Gastrocnemius medialis (tissue), 4 donors: ENCODE measurements at regions not wholly inside any gene's neighbourhood (a gene's known extent, or its start where the extent isn't known, plus 50 kb on each side); places are given as distances from the start of the nearest gene placed in this dataset.
A peak's percentile ranks its signal among the peaks of the same experiment; 100 is the strongest.

Source experiments
- ATAC-seq, 2 donors: fragments of 150-250 bp; one replicate each; pipeline ENCODE4 v1.9.1; 2016
- DNase-seq, 2 donors: peaks; one replicate each; pipeline ENCODE4 v3.0.0-alpha.2; 2019
- H3K27ac ChIP-seq, 4 donors: fragments of 200-600 bp; sonication (generic); 1 replicate in 1 of 4; 2 replicates in 3 of 4; pipeline ENCODE4 v1.5.1; 2016 to 2018; ENCODE audit warnings: mild to moderate bottlenecking in 2 of 4, moderate library complexity in 1 of 4
- H3K27me3 ChIP-seq, 3 donors: fragments of 200-600 bp; sonication (generic) in 2 of 3; 1 replicate in 1 of 3; 2 replicates in 2 of 3; pipeline versions ENCODE4 v1.5.1 to v1.6.0; 2016 to 2019; ENCODE audit warnings: mild to moderate bottlenecking in 1 of 3, moderate library complexity in 1 of 3
- H3K36me3 ChIP-seq, 2 donors: fragments of 200-600 bp; sonication (generic) in 1 of 2; one replicate each; pipeline ENCODE4 v1.5.1; 2017 to 2018
- H3K4me1 ChIP-seq, 2 donors: fragments of 200-600 bp; sonication (generic) in 1 of 2; one replicate each; pipeline ENCODE4 v1.5.1; 2016 to 2017; ENCODE audit warnings: mild to moderate bottlenecking in 2 of 2
- H3K4me3 ChIP-seq, 4 donors: fragments of 200-600 bp; sonication (generic) in 3 of 4; 1 replicate in 1 of 4; 2 replicates in 3 of 4; pipeline ENCODE4 v1.5.1; 2016 to 2019; ENCODE audit warnings: mild to moderate bottlenecking in 2 of 4
- H3K9me3 ChIP-seq, 3 donors: fragments of 200-600 bp; sonication (generic) in 2 of 3; 1 replicate in 1 of 3; 2 replicates in 2 of 3; pipeline ENCODE4 v1.5.1; 2016 to 2019
- CTCF ChIP-seq, 5 experiments: fragments of 450-650 bp in 3 of 5; fragments of 200-600 bp in 2 of 5; sonication (generic) in 2 of 5; IDR thresholded peaks in 4 of 5; conservative IDR thresholded peaks in 1 of 5; 1 replicate in 4 of 5; 2 replicates in 1 of 5; pipeline ENCODE4 v1.5.1; 2016 to 2019; ENCODE audit warnings: antibody characterized with exemption in 5 of 5, mild to moderate bottlenecking in 3 of 5, moderate library complexity in 3 of 5
- POLR2A ChIP-seq, 2 donors: fragments of 450-650 bp; IDR thresholded peaks; one replicate each; pipeline ENCODE4 v1.6.1; 2017; ENCODE audit warnings: antibody characterized with exemption in 2 of 2, mild to moderate bottlenecking in 2 of 2, moderate library complexity in 2 of 2
- in situ Hi-C, 4 donors: fragments of 200-750 bp; cut with MboI; loops; one replicate each; pipeline versions ENCODE4 v1.15.0 to v1.8.0; 2017; ENCODE audit warnings: low sequenced_read_pairs in 4 of 4
- intact Hi-C: fragments of 100-400 bp; cut with DNase I; formaldehyde crosslinking; loops from one replicate; pipeline ENCODE4 v1.15.1; 2023; ENCODE audit warnings: low total_unique reads

- in situ Hi-C loops (loop anchor here (5.0 to 25.0 kb wide), 5 partner anchors 907 to 1568 kb away; no protein-coding TSS in a partner anchor), intact Hi-C loops (loop anchor here (1.0 to 5.0 kb wide), 2 partner anchors 1373 to 1555 kb away; no protein-coding TSS in a partner anchor)
- peaks cover 4 to 16% of the 10 kb centered on the region in 2 donors for H3K4me1 ChIP-seq
- no peak overlapping the region for H3K27ac ChIP-seq
- H3K9me3 ChIP-seq, result no peaks in the 10 kb centered on the region
- no peaks in the 10 kb centered on the region for H3K36me3 ChIP-seq
- peaks cover 0 to 9% (median 7%) of the 10 kb centered on the region in 3 donors for H3K27me3 ChIP-seq
- TF ChIP-seq CTCF (IDR thresholded peaks at IDR 0.05 in 4 of 5, conservative IDR thresholded peaks at IDR 0.05 in 1 of 5), result peak; percentile 37 to 70 (median 58)
- TF ChIP-seq POLR2A (IDR thresholded peaks at IDR 0.05), result no peak
- H3K4me3 ChIP-seq, result no peak overlapping the region
- no peak for DNase-seq
- ATAC-seq, result no peak
Observed at GRCh38 chr19:30669329-30670010, 297.3 kb downstream of the ZNF536 start.

- DNase-seq (no peak), ATAC-seq (no peak)
- TF ChIP-seq CTCF (IDR thresholded peaks at IDR 0.05 in 4 of 5, conservative IDR thresholded peaks at IDR 0.05 in 1 of 5) (no peak), POLR2A (IDR thresholded peaks at IDR 0.05) (no peak)
- Histone ChIP-seq H3K27me3 (peaks cover 0 to 9% (median 7%) of the 10 kb centered on the region in 3 donors), H3K4me1 (peaks cover 4 to 24% of the 10 kb centered on the region in 2 donors), H3K9me3 (no peaks in the 10 kb centered on the region), H3K4me3 (no peak overlapping the region), H3K27ac (no peak overlapping the region), H3K36me3 (no peaks in the 10 kb centered on the region)
- in situ Hi-C loops (loop anchor here in 3 of 4 donors (5.0 to 25.0 kb wide), 4 partner anchors 906 to 1569 kb away; no protein-coding TSS in a partner anchor), intact Hi-C loops (loop anchor here (1.0 to 5.0 kb wide), 2 partner anchors 1374 to 1556 kb away; no protein-coding TSS in a partner anchor)
Observed at GRCh38 chr19:30668521-30669155, 296.5 kb downstream of the ZNF536 start.

- Histone ChIP-seq H3K27me3 (peaks cover 0 to 9% (median 7%) of the 10 kb centered on the region in 3 donors), H3K9me3 (no peaks in the 10 kb centered on the region), H3K4me1 (peaks cover 13 to 32% of the 10 kb centered on the region in 2 donors), H3K36me3 (no peaks in the 10 kb centered on the region), H3K4me3 (no peak overlapping the region), H3K27ac (no peak overlapping the region)
- DNase-seq, result no peak
- TF ChIP-seq POLR2A (IDR thresholded peaks at IDR 0.05) (no peak), CTCF (IDR thresholded peaks at IDR 0.05 in 4 of 5, conservative IDR thresholded peaks at IDR 0.05 in 1 of 5) (no peak)
- intact Hi-C loops, result loop anchor here (5.0 kb wide), 1 partner anchor 1375 kb away; no protein-coding TSS in a partner anchor
- in situ Hi-C loops, result loop anchor here in 3 of 4 donors (5.0 to 25.0 kb wide), 4 partner anchors 905 to 1570 kb away; no protein-coding TSS in a partner anchor
- ATAC-seq, result no peak
Observed at GRCh38 chr19:30667746-30668145, 295.6 kb downstream of the ZNF536 start.

GRCh38 chr19:30667227-30667626 is 295.0 kb downstream of the ZNF536 start:
- no peaks in the 10 kb centered on the region for H3K9me3 ChIP-seq
- H3K36me3 ChIP-seq, result no peaks in the 10 kb centered on the region
- intact Hi-C loops, result loop anchor here (5.0 kb wide), 1 partner anchor 1375 kb away; no protein-coding TSS in a partner anchor
- DNase-seq, result no peak
- ATAC-seq, result no peak
- peaks cover 0 to 9% (median 7%) of the 10 kb centered on the region in 3 donors for H3K27me3 ChIP-seq
- H3K27ac ChIP-seq, result no peak overlapping the region
- TF ChIP-seq CTCF (IDR thresholded peaks at IDR 0.05 in 4 of 5, conservative IDR thresholded peaks at IDR 0.05 in 1 of 5) (no peak), POLR2A (IDR thresholded peaks at IDR 0.05) (no peak)
- H3K4me1 ChIP-seq, result peaks cover 16 to 37% of the 10 kb centered on the region in 2 donors
- in situ Hi-C loops, result loop anchor here in 3 of 4 donors (5.0 to 25.0 kb wide), 4 partner anchors 905 to 1570 kb away; no protein-coding TSS in a partner anchor
- no peak overlapping the region for H3K4me3 ChIP-seq
